ENCODE measurements at regions not wholly inside any gene's neighbourhood (a gene's known extent, or its start where the extent isn't known, plus 50 kb on each side); places are given as distances from the start of the nearest gene placed in this dataset.
"Not testable (repeated sequence)": the region's sequence is repeated elsewhere in the genome, so short reads cannot be mapped to it uniquely, and the experiment has no call there.

DNA sequence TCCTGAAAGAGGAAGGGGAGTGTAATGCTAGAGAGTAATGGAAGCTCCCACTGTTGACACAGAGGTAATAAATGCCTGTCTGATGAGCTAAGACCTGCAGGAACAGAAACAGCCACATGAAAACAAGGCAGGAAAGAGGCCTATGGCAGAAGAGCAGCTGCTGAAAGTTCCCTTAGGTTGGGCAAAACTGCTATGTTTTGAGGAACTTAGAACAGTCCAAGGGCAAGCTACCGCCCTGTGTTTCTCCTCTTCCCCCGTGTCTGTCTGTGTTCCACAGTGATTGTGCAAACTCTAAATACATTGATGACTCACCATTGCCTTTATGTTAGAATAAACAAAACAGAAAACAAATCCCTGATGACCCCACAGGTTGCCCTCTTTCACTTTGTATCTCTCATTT is 516.6 kb downstream of the GOLGA6L6 start:
- H3K36me3 ChIP-seq; DNase-seq (ENCODE audit: low spot score); H3K9me3 ChIP-seq; H3K4me1 ChIP-seq (replicated peaks); H3K27me3 ChIP-seq (replicated peaks; ENCODE audit: insufficient read depth); H3K27ac ChIP-seq; H3K4me3 ChIP-seq; intact Hi-C loops (cut with DNase I): not testable (repeated sequence)
- WGBS: no CpG with 5 or more reads among the region's 2 CpGs

DNA sequence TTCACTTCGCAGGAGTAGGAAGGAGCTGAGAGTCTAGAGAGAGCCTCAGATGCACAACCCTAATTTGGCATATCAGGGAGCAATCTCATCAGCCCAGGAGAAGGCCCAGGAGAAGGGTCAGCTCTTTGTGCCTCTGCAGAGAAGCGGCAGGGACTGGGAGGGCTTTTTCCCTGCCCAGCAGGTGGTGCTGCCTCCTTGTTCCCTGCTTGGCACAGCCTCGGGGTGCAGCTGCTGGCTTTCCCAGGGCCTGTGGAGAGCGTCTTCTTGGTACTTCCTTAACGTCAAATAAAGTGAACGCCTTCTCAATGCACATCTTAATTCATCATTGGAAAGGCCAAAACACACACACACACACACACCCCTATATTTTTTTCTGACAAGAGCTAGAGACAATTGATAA is 519.3 kb downstream of the GOLGA6L6 start:
- intact Hi-C loops (cut with DNase I); H3K27me3 ChIP-seq (replicated peaks; ENCODE audit: insufficient read depth); H3K4me1 ChIP-seq (replicated peaks); H3K4me3 ChIP-seq; DNase-seq (ENCODE audit: low spot score); H3K9me3 ChIP-seq; H3K36me3 ChIP-seq; H3K27ac ChIP-seq: not testable (repeated sequence)
- no CpG with 5 or more reads among the region's 6 CpGs for WGBS

DNA sequence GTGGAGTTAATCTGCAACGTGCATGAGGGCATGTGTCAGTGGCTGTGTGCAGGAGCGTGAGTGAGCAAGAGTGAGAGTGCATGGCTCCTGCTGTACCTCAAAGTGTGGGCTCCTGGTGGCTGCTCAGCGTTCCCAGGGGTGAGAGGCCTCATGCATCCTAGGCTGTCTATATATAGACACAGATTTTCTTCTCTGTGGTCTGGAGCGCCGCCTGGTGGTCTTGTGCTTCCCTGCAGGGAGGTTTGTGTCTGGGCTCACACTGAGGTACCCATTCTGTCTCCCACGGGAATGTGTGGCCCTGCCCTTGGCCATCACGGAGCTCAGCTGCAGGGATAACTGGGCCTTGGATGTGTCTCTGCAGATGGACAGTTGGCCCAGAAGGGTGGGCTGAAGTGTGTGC is 520.2 kb downstream of the GOLGA6L6 start:
- H3K27me3 ChIP-seq (replicated peaks; ENCODE audit: insufficient read depth); intact Hi-C loops (cut with DNase I); H3K4me3 ChIP-seq; DNase-seq (ENCODE audit: low spot score); H3K36me3 ChIP-seq; H3K27ac ChIP-seq; H3K9me3 ChIP-seq; H3K4me1 ChIP-seq (replicated peaks): not testable (repeated sequence)
- whole genome bisulfite sequencing: no CpG with 5 or more reads among the region's 7 CpGs

DNA sequence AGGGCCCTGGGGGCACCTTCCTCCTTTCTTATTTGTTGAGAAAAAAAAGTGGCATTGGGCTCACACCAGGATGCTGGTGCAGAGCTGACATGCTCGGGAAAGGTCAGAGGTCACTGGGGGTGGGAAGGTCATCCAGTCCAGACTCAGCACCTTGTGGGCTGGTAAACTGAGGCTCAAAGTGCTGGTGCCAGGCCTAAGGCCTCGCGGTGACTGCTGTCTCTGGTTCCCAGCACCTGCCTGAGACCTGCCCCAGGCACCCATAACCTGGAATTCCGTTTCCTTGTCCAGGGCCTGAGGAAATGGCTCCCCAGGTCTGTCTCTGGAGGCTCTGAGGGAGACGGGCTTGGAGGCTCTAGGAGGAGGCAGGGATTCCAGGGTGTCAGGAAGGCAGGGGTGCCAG is 521.0 kb downstream of the GOLGA6L6 start:
- no CpG with 5 or more reads among the region's 5 CpGs for WGBS
- H3K4me1 ChIP-seq (replicated peaks); H3K27me3 ChIP-seq (replicated peaks; ENCODE audit: insufficient read depth); H3K9me3 ChIP-seq; H3K36me3 ChIP-seq; intact Hi-C loops (cut with DNase I); DNase-seq (ENCODE audit: low spot score); H3K27ac ChIP-seq; H3K4me3 ChIP-seq: not testable (repeated sequence)

DNA sequence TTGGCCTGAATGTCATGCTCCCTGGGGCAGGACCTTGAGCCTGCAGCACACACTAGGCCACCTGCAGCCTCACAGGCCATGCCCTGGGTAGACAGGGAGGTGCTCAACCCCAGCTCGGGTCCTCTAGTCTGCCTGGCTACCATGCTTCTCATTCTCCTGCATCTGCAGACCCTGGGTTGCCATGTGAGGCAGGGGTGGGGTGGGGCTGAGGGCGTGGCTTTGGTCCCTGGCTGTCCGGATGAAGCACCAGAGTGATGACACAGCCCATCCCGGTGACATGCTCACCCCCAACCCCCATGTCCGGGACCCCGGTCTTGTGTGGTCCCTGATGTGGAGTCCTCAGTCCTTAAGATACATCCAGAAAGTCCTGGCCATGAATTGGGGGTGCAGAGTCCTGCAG is 521.8 kb downstream of the GOLGA6L6 start:
- no CpG with 5 or more reads among the region's 6 CpGs for WGBS
- H3K9me3 ChIP-seq; intact Hi-C loops (cut with DNase I); H3K4me3 ChIP-seq; DNase-seq (ENCODE audit: low spot score); H3K36me3 ChIP-seq; H3K27ac ChIP-seq; H3K27me3 ChIP-seq (replicated peaks; ENCODE audit: insufficient read depth); H3K4me1 ChIP-seq (replicated peaks): not testable (repeated sequence)

DNA sequence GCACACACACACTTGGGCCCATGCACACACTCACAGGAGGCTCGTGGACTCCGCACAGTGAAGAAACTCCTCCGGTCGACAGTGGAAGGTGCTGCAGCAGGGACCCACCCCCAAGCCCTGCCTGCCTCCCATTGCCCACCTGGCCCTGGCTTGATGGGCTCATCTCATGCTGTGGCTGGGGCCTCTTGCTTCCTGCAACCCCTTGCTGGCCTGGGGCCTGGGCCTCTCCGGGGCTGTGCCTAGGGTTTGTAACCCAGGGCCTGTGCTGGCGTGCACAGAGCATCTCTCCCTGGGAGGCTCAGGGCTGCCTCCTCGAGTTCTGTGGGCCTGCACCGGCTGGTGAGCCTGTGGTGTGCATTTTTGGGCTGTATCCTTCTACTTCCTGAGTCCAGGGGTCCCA is 524.0 kb downstream of the GOLGA6L6 start:
- H3K36me3 ChIP-seq; H3K27ac ChIP-seq; H3K27me3 ChIP-seq (replicated peaks; ENCODE audit: insufficient read depth); DNase-seq (ENCODE audit: low spot score); H3K4me1 ChIP-seq (replicated peaks); intact Hi-C loops (cut with DNase I); H3K9me3 ChIP-seq; H3K4me3 ChIP-seq: not testable (repeated sequence)
- WGBS: no CpG with 5 or more reads among the region's 8 CpGs

DNA sequence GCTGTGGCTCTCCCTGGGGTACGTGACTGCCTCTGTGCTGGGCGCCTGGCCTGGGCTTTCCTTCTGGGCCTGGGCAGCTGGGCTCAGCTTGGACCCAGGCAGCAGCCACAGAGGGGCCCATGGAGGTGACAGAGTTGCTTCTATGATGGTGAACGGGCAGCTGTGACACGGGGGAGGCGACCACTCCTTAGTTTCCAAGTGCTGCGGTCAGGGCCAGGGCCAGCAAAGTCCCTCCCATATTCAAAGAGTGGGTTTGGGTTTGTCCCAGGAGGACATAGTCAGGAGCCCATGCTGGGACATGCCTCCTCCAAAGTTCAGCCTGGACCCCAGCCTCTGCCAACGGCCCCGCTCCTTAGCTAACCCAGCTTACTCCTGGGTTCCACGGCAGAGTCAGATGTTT is 524.7 kb downstream of the GOLGA6L6 start:
- H3K4me3 ChIP-seq; H3K9me3 ChIP-seq; DNase-seq (ENCODE audit: low spot score); H3K4me1 ChIP-seq (replicated peaks); intact Hi-C loops (cut with DNase I); H3K27ac ChIP-seq; H3K27me3 ChIP-seq (replicated peaks; ENCODE audit: insufficient read depth); H3K36me3 ChIP-seq: not testable (repeated sequence)
- WGBS: 90% methylated on average over 6 of the region's 9 CpGs

DNA sequence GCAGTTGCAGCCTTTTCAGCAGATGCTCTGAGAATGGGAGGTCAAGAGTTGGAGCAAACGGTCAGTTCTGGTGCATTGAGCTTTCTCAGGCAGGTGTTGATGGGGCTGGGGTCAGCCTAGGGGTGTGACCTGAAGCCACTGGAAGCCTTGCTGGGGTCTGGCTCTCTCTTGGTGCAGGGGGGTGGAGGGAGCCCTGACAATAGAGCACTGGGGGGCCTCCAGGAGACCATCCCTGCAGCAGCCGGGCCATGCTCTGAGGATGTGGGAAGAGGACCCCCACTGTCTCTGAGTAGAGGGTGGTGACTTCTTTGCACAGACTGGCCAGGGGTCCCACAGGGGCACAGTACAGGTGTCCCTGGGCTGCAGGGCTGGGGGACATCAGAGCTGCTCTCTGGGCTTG is 528.8 kb downstream of the GOLGA6L6 start:
- intact Hi-C loops (cut with DNase I); H3K27ac ChIP-seq; H3K36me3 ChIP-seq; H3K4me1 ChIP-seq (replicated peaks); DNase-seq (ENCODE audit: low spot score); H3K9me3 ChIP-seq; H3K27me3 ChIP-seq (replicated peaks; ENCODE audit: insufficient read depth); H3K4me3 ChIP-seq: not testable (repeated sequence)
- WGBS: 72% methylated on average over 2 of the region's 2 CpGs

DNA sequence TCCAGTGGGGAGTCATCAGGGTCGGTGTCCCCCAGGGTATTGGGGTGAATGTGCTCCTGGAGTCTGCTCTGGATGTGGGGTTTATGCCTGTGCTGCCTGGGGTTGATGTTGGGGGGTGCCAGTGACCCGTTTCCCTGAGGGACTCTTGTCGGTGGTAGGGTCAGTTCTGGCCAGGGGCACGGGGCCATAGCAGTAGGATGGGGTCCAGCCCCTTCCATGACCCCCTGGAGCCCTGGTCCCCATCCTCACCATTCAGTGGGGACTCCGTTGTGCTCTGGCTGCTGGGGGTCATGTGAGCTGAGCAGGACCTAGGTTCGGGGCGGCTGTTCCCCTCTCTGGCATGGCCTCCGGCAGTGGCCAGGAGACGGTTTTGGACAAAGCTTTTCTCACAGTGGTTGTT is 530.8 kb downstream of the GOLGA6L6 start:
- H3K27ac ChIP-seq; H3K4me1 ChIP-seq (replicated peaks); H3K27me3 ChIP-seq (replicated peaks; ENCODE audit: insufficient read depth); H3K36me3 ChIP-seq; H3K9me3 ChIP-seq; DNase-seq (ENCODE audit: low spot score); intact Hi-C loops (cut with DNase I); H3K4me3 ChIP-seq: not testable (repeated sequence)
- 71% methylated on average over 4 of the region's 9 CpGs for WGBS

DNA sequence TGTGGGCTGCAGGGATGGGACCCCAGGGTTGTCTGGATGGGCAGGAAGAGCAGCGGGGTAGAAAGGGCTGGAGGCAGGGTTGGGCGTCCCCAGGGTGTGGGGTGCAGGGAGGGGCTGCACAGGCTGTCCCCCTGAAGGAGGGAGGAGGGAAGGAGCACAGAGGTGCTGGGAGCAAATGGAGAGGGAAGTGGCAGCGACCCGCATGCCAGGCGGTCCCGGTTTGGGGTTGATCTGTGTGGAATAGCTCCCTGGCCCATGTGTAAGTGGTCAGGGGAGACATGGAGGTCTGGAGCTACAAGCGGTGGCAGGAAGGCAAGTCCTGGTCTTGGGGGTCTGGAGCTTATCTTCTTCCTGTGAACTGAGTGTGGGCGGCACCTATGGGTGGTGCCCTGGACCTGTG is 532.0 kb downstream of the GOLGA6L6 start:
- H3K4me3 ChIP-seq; H3K4me1 ChIP-seq (replicated peaks); H3K27me3 ChIP-seq (replicated peaks; ENCODE audit: insufficient read depth); H3K9me3 ChIP-seq; DNase-seq (ENCODE audit: low spot score); H3K27ac ChIP-seq; intact Hi-C loops (cut with DNase I); H3K36me3 ChIP-seq: not testable (repeated sequence)
- no CpG with 5 or more reads among the region's 8 CpGs for WGBS

DNA sequence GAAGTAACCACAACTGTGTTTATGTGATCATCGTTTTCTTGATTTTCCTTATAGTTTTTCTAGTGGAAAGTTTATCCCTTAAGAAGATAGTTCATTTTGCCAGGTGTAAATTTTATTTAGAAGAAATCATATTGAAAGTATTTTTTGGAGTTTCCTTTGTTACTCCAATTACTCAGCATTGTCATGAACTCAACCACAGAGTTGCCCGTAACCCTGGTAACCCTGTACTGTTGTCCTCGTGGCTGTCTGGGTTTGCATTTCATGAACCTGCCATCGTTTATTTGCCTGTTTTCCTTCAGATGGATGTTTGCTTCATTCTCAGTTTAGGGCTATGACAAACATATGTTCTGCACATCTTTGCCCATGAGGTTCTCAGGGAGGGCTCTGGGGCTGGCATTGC is 534.3 kb downstream of the GOLGA6L6 start:
- DNase-seq (ENCODE audit: low spot score); H3K27me3 ChIP-seq (replicated peaks; ENCODE audit: insufficient read depth); H3K9me3 ChIP-seq; H3K4me3 ChIP-seq; H3K27ac ChIP-seq; H3K36me3 ChIP-seq; intact Hi-C loops (cut with DNase I); H3K4me1 ChIP-seq (replicated peaks): not testable (repeated sequence)
- WGBS: 63% methylated on average over 4 of the region's 4 CpGs

DNA sequence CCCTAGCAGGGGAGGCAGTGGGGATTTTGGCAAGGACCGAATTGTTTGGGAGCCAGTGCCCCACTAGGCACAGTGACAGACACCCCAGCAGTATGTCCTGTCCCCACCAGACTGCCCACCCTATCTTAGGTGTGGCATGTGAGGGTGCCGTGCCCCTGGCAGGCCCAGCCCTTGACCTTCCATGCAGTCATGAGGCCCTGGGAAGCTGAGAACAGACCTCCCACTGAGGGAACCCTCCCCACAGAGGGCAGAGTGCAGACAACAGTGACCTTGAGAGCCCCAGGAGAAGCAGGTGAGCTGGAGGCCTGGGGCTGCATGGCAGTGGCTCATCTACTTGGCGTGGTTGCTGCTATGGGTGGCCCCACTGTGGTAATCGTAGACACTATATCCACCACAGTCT is 538.1 kb downstream of the GOLGA6L6 start:
- H3K4me3 ChIP-seq; intact Hi-C loops (cut with DNase I); DNase-seq (ENCODE audit: low spot score); H3K27me3 ChIP-seq (replicated peaks; ENCODE audit: insufficient read depth); H3K9me3 ChIP-seq; H3K27ac ChIP-seq; H3K36me3 ChIP-seq; H3K4me1 ChIP-seq (replicated peaks): not testable (repeated sequence)
- 57% methylated on average over 2 of the region's 4 CpGs for WGBS

DNA sequence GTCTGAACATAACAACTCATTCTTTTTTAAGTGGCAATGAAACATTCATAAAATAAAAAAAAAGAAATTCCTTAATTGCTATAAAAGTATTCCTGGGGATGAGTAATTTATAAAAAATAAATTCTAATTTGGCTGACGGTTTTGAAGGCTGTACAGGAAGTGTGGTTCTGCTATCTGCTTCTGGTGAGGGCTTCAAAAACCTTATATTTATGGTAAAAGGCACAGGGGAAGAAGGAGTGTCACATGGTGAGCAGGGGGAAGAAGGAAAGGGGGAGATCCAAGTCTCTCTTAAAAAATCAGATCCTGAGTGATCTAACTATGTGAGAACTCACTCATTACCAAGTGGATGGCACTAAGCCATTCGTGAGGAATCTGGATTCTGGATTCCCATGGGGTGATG is 539.0 kb downstream of the GOLGA6L6 start:
- WGBS: 46% methylated on average over 1 of the region's 2 CpGs
- H3K9me3 ChIP-seq; H3K27ac ChIP-seq; intact Hi-C loops (cut with DNase I); DNase-seq (ENCODE audit: low spot score); H3K27me3 ChIP-seq (replicated peaks; ENCODE audit: insufficient read depth); H3K4me3 ChIP-seq; H3K36me3 ChIP-seq; H3K4me1 ChIP-seq (replicated peaks): not testable (repeated sequence)
